NB4 (cell line): ENCODE measurements at regions not wholly inside any gene's neighbourhood (a gene's known extent, or its start where the extent isn't known, plus 50 kb on each side); places are given as distances from the start of the nearest gene placed in this dataset.

ENCODE experiments used
- CTCF ChIP-seq: IDR thresholded peaks from one replicate; pipeline ENCODE4 v1.5.1; 2012; ENCODE audit warnings: low read depth, low read length
- TF ChIP-seq, protein P1 (sequence below): IDR thresholded peaks from 2 replicates; pipeline ENCODE4 v1.6.1; 2011; ENCODE audit warnings: low read depth, low read length

- TF ChIP-seq CTCF: no peak
- TF ChIP-seq, protein P1, sequence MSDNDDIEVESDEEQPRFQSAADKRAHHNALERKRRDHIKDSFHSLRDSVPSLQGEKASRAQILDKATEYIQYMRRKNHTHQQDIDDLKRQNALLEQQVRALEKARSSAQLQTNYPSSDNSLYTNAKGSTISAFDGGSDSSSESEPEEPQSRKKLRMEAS: no peak
These were observed 268.0 kb downstream of the BMP7 start for GRCh38 chr20:56998438-56998837.
